HCT116 (cell line): ENCODE measurements at regions not wholly inside any gene's neighbourhood (a gene's known extent, or its start where the extent isn't known, plus 50 kb on each side); places are given as distances from the start of the nearest gene placed in this dataset.

Source experiments
- ATAC-seq: fragments of 200-7000 bp; cut with Tn5 transposase; 2 replicates; pipeline ENCODE4 v1.9.1; 2020; ENCODE audit warnings: mild to moderate bottlenecking, moderate library complexity
- BruUV-seq: library from RNA; stranded (reverse); fragments of 400-500 nt; replicated peaks from 2 replicates; lab custom pipeline; 2021; lab: Mats Ljungman, UMichigan
- CTCF ChIA-PET: fragments of 300-600 bp; sonication (Branson Sonifier 250); formaldehyde crosslinking; loops from one replicate; lab custom pipeline; 2021; ENCODE audit warnings: antibody characterized with exemption; lab: Charles Lee
- POLR2A ChIA-PET: fragments of 300-600, 350-600 bp; sonication (Branson Sonifier 250); formaldehyde crosslinking; loops from one replicate; lab custom pipeline; 2021; ENCODE audit warnings: antibody characterized with exemption; lab: Charles Lee
- RAD21 ChIA-PET, 2 experiments: fragments of 300-600 bp; sonication (Branson Sonifier 250); formaldehyde crosslinking; loops; one replicate each; lab custom pipeline; 2023; ENCODE audit warnings: low total read pairs in 2 of 2; ENCODE audit not compliant: uncharacterized antibody in 2 of 2, unreplicated experiment in 2 of 2, low non-redundant PET in 1 of 2; lab: Charles Lee
- DNase-seq: peaks from one replicate; pipeline ENCODE4 v3.0.0-alpha.2; 2010; ENCODE audit warnings: low read depth, low spot score
- H2AFZ ChIP-seq: fragments of 200-600 bp; shearing (Covaris generic), sonication (generic); 2 replicates; pipeline ENCODE4 v1.6.1; 2017; ENCODE audit warnings: low read depth, mixed run types, mixed read lengths, antibody characterized with exemption, low read length; ENCODE audit not compliant: poor library complexity, severe bottlenecking
- H3K27ac ChIP-seq: 2 replicates; pipeline ENCODE4 v1.5.1; 2012; ENCODE audit warnings: low read depth, low read length
- H3K27me3 ChIP-seq: fragments of 200-600 bp; sonication (generic); 2 replicates; pipeline ENCODE4 v1.6.1; 2016; ENCODE audit warnings: mixed run types, low read length, mixed read lengths; ENCODE audit not compliant: insufficient read depth
- H3K36me3 ChIP-seq, 2 experiments: fragments of 200-500 bp in 1 of 2; fragments of 200-600 bp in 1 of 2; sonication (Bioruptor generic) in 1 of 2; sonication (generic) in 1 of 2; 2 replicates each; pipeline versions ENCODE4 v1.5.1 to v1.6.1; 2014 to 2016; ENCODE audit warnings: low read length in 2 of 2, inconsistent platforms in 1 of 2, mixed read lengths in 1 of 2, mixed run types in 1 of 2; ENCODE audit not compliant: insufficient read depth in 2 of 2, control insufficient read depth in 1 of 2
- H3K4me1 ChIP-seq, 2 experiments: fragments of 200-600 bp in 1 of 2; sonication (generic) in 1 of 2; 2 replicates each; pipeline versions ENCODE4 v1.5.1 to v1.6.1; 2012 to 2017; ENCODE audit warnings: low read length in 2 of 2, inconsistent platforms in 1 of 2, mild to moderate bottlenecking in 1 of 2, mixed read lengths in 1 of 2, mixed run types in 1 of 2, moderate library complexity in 1 of 2; ENCODE audit not compliant: insufficient read depth in 2 of 2, control insufficient read depth in 1 of 2
- H3K4me2 ChIP-seq: fragments of 200-600 bp; sonication (generic); 2 replicates; pipeline ENCODE4 v1.6.1; 2017; ENCODE audit warnings: mixed run types, low read length, mixed read lengths
- H3K4me3 ChIP-seq, 2 experiments: fragments of 200-600 bp in 1 of 2; sonication (generic) in 1 of 2; replicated peaks in 1 of 2; 2 replicates each; pipeline ENCODE4 v1.5.1; 2011 to 2016; ENCODE audit warnings: low read length in 2 of 2, control low read depth in 1 of 2, low read depth in 1 of 2, mild to moderate bottlenecking in 1 of 2, mixed read lengths in 1 of 2, mixed run types in 1 of 2
- H3K79me2 ChIP-seq: fragments of 200-600 bp; sonication (generic); 2 replicates; pipeline ENCODE4 v1.6.1; 2017; ENCODE audit warnings: mild to moderate bottlenecking, mixed run types, low read length, moderate library complexity, mixed read lengths; ENCODE audit not compliant: insufficient read depth
- H3K9ac ChIP-seq: fragments of 200-600 bp; sonication (generic); 2 replicates; pipeline ENCODE4 v1.6.1; 2016; ENCODE audit warnings: low read length, mixed read lengths
- H3K9me2 ChIP-seq: fragments of 200-600 bp; sonication (generic), shearing (Covaris generic); 2 replicates; pipeline ENCODE4 v1.6.1; 2017; ENCODE audit warnings: mixed run types, mild to moderate bottlenecking, moderate library complexity; ENCODE audit not compliant: insufficient read depth
- H3K9me3 ChIP-seq, 2 experiments: fragments of 200-500 bp in 1 of 2; fragments of 200-600 bp in 1 of 2; sonication (Bioruptor generic) in 1 of 2; sonication (generic) in 1 of 2; 2 replicates each; pipeline ENCODE4 v1.6.1; 2014 to 2017; ENCODE audit warnings: low read length in 2 of 2, mixed read lengths in 2 of 2, inconsistent platforms in 1 of 2, low read depth in 1 of 2, mild to moderate bottlenecking in 1 of 2, mixed run types in 1 of 2, moderate library complexity in 1 of 2; ENCODE audit not compliant: control insufficient read depth in 1 of 2, insufficient read depth in 1 of 2
- H4K20me1 ChIP-seq: fragments of 200-600 bp; sonication (generic), shearing (Covaris generic); 2 replicates; pipeline ENCODE4 v1.6.1; 2017; ENCODE audit warnings: mixed run types, mild to moderate bottlenecking, moderate library complexity; ENCODE audit not compliant: insufficient read depth
- CTCF ChIP-seq, 3 experiments: fragments of 200-600 bp in 1 of 3; sonication (generic) in 1 of 3; IDR thresholded peaks in 2 of 3; conservative IDR thresholded peaks in 1 of 3; 2 replicates each; pipeline ENCODE4 v1.5.1; 2012 to 2017; ENCODE audit warnings: low read depth in 2 of 3, low read length in 2 of 3, antibody characterized with exemption in 1 of 3, borderline replicate concordance in 1 of 3, control low read depth in 1 of 3, mild to moderate bottlenecking in 1 of 3, mixed read lengths in 1 of 3, mixed run types in 1 of 3, moderate library complexity in 1 of 3; ENCODE audit not compliant: insufficient read depth in 1 of 3
- EZH2 ChIP-seq: fragments of 200-600 bp; sonication (generic); IDR thresholded peaks from 2 replicates; pipeline ENCODE4 v1.6.1; 2017; ENCODE audit warnings: antibody characterized with exemption, mixed run types
- JUND ChIP-seq: IDR thresholded peaks from 2 replicates; pipeline ENCODE4 v1.6.1; 2012
- MAX ChIP-seq: IDR thresholded peaks from 2 replicates; pipeline ENCODE4 v1.6.1; 2012
- SIN3A ChIP-seq: IDR thresholded peaks from 2 replicates; pipeline ENCODE4 v1.6.1; 2012; ENCODE audit warnings: low read depth
- SRF ChIP-seq: IDR thresholded peaks from 2 replicates; pipeline ENCODE4 v1.6.1; 2012; ENCODE audit warnings: low read depth
- YY1 ChIP-seq: IDR thresholded peaks from 2 replicates; pipeline ENCODE4 v1.6.1; 2011; ENCODE audit warnings: low read length, low read depth, moderate library complexity, mild to moderate bottlenecking; ENCODE audit not compliant: insufficient replicate concordance; ENCODE audit errors: extremely low read depth
- ZFX ChIP-seq: fragments of 450-650 bp; IDR thresholded peaks from 2 replicates; pipeline ENCODE4 v1.6.1; 2017
- intact Hi-C: fragments of 100-400 bp; cut with micrococcal nuclease; formaldehyde crosslinking; loops from 2 replicates; pipeline ENCODE4 v1.10.0; 2022
- TF ChIP-seq, protein P1 (sequence below): IDR thresholded peaks from 2 replicates; pipeline ENCODE4 v1.6.1; 2011; ENCODE audit warnings: mild to moderate bottlenecking, low read length, moderate library complexity; ENCODE audit not compliant: insufficient replicate concordance; ENCODE audit errors: extremely low read depth
- TF ChIP-seq, protein P2 (sequence below): IDR thresholded peaks from 2 replicates; pipeline ENCODE4 v1.6.1; 2012
- TF ChIP-seq, protein P3 (sequence below): IDR thresholded peaks from 2 replicates; pipeline ENCODE4 v1.6.1; 2012; ENCODE audit warnings: low read depth

DNA sequence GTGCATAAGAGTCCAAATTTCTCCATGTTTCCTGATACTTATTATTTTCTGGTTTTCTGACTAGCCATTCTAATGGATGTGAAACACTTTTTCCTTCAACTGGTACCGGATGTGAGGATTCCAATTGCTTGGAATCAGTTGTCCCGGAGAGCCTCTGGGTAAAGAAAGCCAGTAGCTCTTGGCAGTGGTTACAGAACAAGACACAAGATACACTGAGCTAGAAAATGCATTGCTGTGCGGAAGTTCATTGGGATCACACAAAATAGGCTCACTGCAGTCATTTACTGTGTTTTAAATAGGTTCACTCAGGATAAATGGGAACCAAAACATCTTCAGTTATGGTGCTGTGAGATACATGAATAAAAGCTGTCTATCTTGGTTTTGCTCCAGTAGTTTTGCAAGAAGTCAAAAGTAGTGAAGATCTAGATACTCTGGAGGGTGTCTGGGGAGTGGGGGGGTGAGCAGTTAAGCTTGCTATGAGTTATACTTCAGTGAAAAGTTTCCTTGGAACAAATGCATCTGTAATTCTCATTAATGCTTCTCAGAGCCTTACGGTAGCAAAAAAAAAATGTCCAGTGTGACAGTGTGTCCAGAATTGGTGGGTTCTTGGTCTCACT is 54.4 kb upstream of the RNF182 start:
- TF ChIP-seq SRF (no peak), ZFX (no peak), SIN3A (no peak)
- TF ChIP-seq, protein P1, sequence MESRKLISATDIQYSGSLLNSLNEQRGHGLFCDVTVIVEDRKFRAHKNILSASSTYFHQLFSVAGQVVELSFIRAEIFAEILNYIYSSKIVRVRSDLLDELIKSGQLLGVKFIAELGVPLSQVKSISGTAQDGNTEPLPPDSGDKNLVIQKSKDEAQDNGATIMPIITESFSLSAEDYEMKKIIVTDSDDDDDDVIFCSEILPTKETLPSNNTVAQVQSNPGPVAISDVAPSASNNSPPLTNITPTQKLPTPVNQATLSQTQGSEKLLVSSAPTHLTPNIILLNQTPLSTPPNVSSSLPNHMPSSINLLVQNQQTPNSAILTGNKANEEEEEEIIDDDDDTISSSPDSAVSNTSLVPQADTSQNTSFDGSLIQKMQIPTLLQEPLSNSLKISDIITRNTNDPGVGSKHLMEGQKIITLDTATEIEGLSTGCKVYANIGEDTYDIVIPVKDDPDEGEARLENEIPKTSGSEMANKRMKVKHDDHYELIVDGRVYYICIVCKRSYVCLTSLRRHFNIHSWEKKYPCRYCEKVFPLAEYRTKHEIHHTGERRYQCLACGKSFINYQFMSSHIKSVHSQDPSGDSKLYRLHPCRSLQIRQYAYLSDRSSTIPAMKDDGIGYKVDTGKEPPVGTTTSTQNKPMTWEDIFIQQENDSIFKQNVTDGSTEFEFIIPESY: no peak
- TF ChIP-seq, protein P2, sequence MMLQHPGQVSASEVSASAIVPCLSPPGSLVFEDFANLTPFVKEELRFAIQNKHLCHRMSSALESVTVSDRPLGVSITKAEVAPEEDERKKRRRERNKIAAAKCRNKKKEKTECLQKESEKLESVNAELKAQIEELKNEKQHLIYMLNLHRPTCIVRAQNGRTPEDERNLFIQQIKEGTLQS: no peak
- Histone ChIP-seq H4K20me1 (no peaks in the 10 kb centered on the region), H3K36me3 (no peaks in the 10 kb centered on the region), H3K4me1 (peaks cover 0 to 11% of the 10 kb centered on the region in 2 experiments; a peak in 3 of 4 replicates), H3K4me3 (no peak overlapping the region), H3K9ac (no peak overlapping the region), H3K9me2 (peaks cover 3% of the 10 kb centered on the region; the same call in 1 of the 2 replicates), H3K27ac (no peak overlapping the region), H3K9me3 (no peaks in the 10 kb centered on the region), H2AFZ (no peak overlapping the region), H3K79me2 (no peaks in the 10 kb centered on the region), H3K4me2 (no peak overlapping the region), H3K27me3 (no peaks in the 10 kb centered on the region)
- ChIA-PET CTCF (interaction anchor here (1.0 kb wide), 1 partner anchor 38 kb away, joined by 3 read pairs; no protein-coding TSS in a partner anchor), RAD21 (no interaction called here), POLR2A (no interaction called here)
- intact Hi-C loops: no loop called here
- DNase-seq (no peak), ATAC-seq (no peak)
- no TSS peak for BruUV-seq

DNA sequence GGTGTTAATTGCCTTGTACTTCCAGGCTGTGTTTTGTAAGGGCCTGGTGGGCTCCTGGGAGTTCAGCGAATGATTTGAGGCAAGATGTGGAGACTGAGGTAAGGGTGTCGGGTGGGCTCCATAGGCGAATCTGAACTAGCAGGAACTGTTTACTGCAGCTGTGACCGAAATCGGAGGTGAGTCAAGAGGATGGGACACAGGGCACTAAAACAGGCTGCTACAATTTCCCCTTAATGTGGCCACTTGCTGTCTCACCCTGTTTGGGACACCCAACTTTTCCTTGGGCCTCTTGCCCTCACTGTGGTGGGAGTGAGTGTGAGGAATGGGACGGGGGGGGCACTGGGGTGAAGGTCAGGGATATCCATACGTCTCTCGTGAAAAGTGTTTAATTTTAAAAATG is 53.9 kb upstream of the MCUR1 start:
- CTCF ChIA-PET: interaction anchor here (0.7 kb wide), 1 partner anchor 193 kb away, joined by 3 read pairs; no protein-coding TSS in a partner anchor
- H3K27ac ChIP-seq: no peak overlapping the region
- H3K36me3 ChIP-seq: no peaks in the 10 kb centered on the region
- peaks cover 3% of the 10 kb centered on the region; the same call in 1 of the 2 replicates for H3K9me2 ChIP-seq
- RAD21 ChIA-PET: no interaction called here
- no peaks in the 10 kb centered on the region for H4K20me1 ChIP-seq
- DNase-seq (no peak), ATAC-seq (no peak)
- intact Hi-C loops: no loop called here
- no peaks in the 10 kb centered on the region for H3K27me3 ChIP-seq
- no peak overlapping the region for H3K4me3 ChIP-seq
- H2AFZ ChIP-seq: no peak overlapping the region
- no peaks in the 10 kb centered on the region for H3K9me3 ChIP-seq
- POLR2A ChIA-PET: no interaction called here
- no peak overlapping the region for H3K4me2 ChIP-seq
- H3K9ac ChIP-seq: no peak overlapping the region
- no peaks in the 10 kb centered on the region for H3K79me2 ChIP-seq
- no TSS peak for BruUV-seq
- H3K4me1 ChIP-seq: peaks cover 0 to 5% of the 10 kb centered on the region in 2 experiments; a peak in 3 of 4 replicates
- TF ChIP-seq, protein P3, sequence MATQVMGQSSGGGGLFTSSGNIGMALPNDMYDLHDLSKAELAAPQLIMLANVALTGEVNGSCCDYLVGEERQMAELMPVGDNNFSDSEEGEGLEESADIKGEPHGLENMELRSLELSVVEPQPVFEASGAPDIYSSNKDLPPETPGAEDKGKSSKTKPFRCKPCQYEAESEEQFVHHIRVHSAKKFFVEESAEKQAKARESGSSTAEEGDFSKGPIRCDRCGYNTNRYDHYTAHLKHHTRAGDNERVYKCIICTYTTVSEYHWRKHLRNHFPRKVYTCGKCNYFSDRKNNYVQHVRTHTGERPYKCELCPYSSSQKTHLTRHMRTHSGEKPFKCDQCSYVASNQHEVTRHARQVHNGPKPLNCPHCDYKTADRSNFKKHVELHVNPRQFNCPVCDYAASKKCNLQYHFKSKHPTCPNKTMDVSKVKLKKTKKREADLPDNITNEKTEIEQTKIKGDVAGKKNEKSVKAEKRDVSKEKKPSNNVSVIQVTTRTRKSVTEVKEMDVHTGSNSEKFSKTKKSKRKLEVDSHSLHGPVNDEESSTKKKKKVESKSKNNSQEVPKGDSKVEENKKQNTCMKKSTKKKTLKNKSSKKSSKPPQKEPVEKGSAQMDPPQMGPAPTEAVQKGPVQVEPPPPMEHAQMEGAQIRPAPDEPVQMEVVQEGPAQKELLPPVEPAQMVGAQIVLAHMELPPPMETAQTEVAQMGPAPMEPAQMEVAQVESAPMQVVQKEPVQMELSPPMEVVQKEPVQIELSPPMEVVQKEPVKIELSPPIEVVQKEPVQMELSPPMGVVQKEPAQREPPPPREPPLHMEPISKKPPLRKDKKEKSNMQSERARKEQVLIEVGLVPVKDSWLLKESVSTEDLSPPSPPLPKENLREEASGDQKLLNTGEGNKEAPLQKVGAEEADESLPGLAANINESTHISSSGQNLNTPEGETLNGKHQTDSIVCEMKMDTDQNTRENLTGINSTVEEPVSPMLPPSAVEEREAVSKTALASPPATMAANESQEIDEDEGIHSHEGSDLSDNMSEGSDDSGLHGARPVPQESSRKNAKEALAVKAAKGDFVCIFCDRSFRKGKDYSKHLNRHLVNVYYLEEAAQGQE: no peak
- no peak for TF ChIP-seq JUND
- TF ChIP-seq SRF: no peak
- no peak for TF ChIP-seq MAX
- no peak for TF ChIP-seq CTCF (IDR thresholded peaks at IDR 0.05 in 2 of 3, conservative IDR thresholded peaks at IDR 0.05 in 1 of 3; ENCODE audit: borderline replicate concordance in 1 of 3, insufficient read depth in 1 of 3, low read depth in 2 of 3, low read length in 2 of 3)
- TF ChIP-seq YY1: no peak
- TF ChIP-seq EZH2: no peak
